SJSA1 (cell line): ENCODE measurements at regions not wholly inside any gene's neighbourhood (a gene's known extent, or its start where the extent isn't known, plus 50 kb on each side); places are given as distances from the start of the nearest gene placed in this dataset.
A peak's percentile ranks its signal among the peaks of the same experiment; 100 is the strongest.

ENCODE experiments used
- DNase-seq, 2 experiments: peaks; one replicate each; pipeline ENCODE4 v3.0.0-alpha.2; 2015 to 2020; ENCODE audit warnings: low spot score in 2 of 2, low read depth in 1 of 2
- H3K27ac ChIP-seq: fragments of 250-450 bp; sonication (Bioruptor Pico); 2 replicates; pipeline ENCODE4 v1.5.1; 2020; ENCODE audit warnings: mild to moderate bottlenecking, moderate library complexity
- H3K27me3 ChIP-seq: fragments of 250-450 bp; sonication (Bioruptor Pico); replicated peaks from 2 replicates; pipeline ENCODE4 v1.5.1; 2020; ENCODE audit warnings: mild to moderate bottlenecking, moderate library complexity
- H3K36me3 ChIP-seq: fragments of 250-450 bp; sonication (Bioruptor Pico); 2 replicates; pipeline ENCODE4 v1.5.1; 2020; ENCODE audit warnings: mild to moderate bottlenecking
- H3K4me1 ChIP-seq: fragments of 250-450 bp; sonication (Bioruptor Pico); replicated peaks from 2 replicates; pipeline ENCODE4 v1.6.1; 2021; ENCODE audit warnings: mild to moderate bottlenecking
- H3K4me3 ChIP-seq: fragments of 250-450 bp; sonication (Bioruptor Pico); 2 replicates; pipeline ENCODE4 v1.5.1; 2020; ENCODE audit warnings: mild to moderate bottlenecking
- H3K9me3 ChIP-seq: fragments of 250-450 bp; sonication (Bioruptor Pico); replicated peaks from 2 replicates; pipeline ENCODE4 v1.5.1; 2020; ENCODE audit warnings: mild to moderate bottlenecking

GRCh38 chr20:51159303-51159702 is 136.4 kb upstream of the KCNG1 start:
- no peaks in the 10 kb centered on the region for H3K4me1 ChIP-seq
- DNase-seq, result no peak
- no peak overlapping the region for H3K27ac ChIP-seq
- no peaks in the 10 kb centered on the region for H3K9me3 ChIP-seq
- H3K4me3 ChIP-seq, result no peak overlapping the region
- H3K36me3 ChIP-seq, result no peaks in the 10 kb centered on the region
- H3K27me3 ChIP-seq, result peaks cover 55% of the 10 kb centered on the region

GRCh38 chr20:51158226-51158625 is 135.3 kb upstream of the KCNG1 start:
- Histone ChIP-seq H3K4me1 (no peaks in the 10 kb centered on the region), H3K27ac (no peak overlapping the region), H3K9me3 (no peaks in the 10 kb centered on the region), H3K4me3 (no peak overlapping the region), H3K27me3 (peaks cover 54% of the 10 kb centered on the region), H3K36me3 (no peaks in the 10 kb centered on the region)
- DNase-seq, result peak in 1 of 2 experiments; percentile 28

GRCh38 chr20:51156041-51156982 is 133.4 kb upstream of the KCNG1 start:
- H3K27ac ChIP-seq, result no peak overlapping the region
- no peaks in the 10 kb centered on the region for H3K4me1 ChIP-seq
- H3K36me3 ChIP-seq, result no peaks in the 10 kb centered on the region
- H3K27me3 ChIP-seq, result peaks cover 51% of the 10 kb centered on the region
- H3K4me3 ChIP-seq, result no peak overlapping the region
- DNase-seq, result peak in 1 of 2 experiments; percentile 24
- H3K9me3 ChIP-seq, result no peaks in the 10 kb centered on the region

- no peak overlapping the region for H3K27ac ChIP-seq
- H3K4me3 ChIP-seq, result no peak overlapping the region
- no peaks in the 10 kb centered on the region for H3K36me3 ChIP-seq
- no peaks in the 10 kb centered on the region for H3K4me1 ChIP-seq
- peaks cover 56% of the 10 kb centered on the region for H3K27me3 ChIP-seq
- DNase-seq, result peak in 1 of 2 experiments; percentile 22
- H3K9me3 ChIP-seq, result no peaks in the 10 kb centered on the region
Observed at GRCh38 chr20:51154708-51155690, 132.1 kb upstream of the KCNG1 start.

- H3K36me3 ChIP-seq, result no peaks in the 10 kb centered on the region
- no peak overlapping the region for H3K27ac ChIP-seq
- no peaks in the 10 kb centered on the region for H3K9me3 ChIP-seq
- no peak overlapping the region for H3K4me3 ChIP-seq
- DNase-seq, result peak in 1 of 2 experiments; percentile 17
- H3K4me1 ChIP-seq, result no peaks in the 10 kb centered on the region
- peaks cover 54% of the 10 kb centered on the region for H3K27me3 ChIP-seq
Observed at GRCh38 chr20:51153867-51154707, 131.2 kb upstream of the KCNG1 start.

GRCh38 chr20:51148941-51149340 is 126.0 kb upstream of the KCNG1 start:
- no peaks in the 10 kb centered on the region; the same call in 1 of the 2 replicates for H3K9me3 ChIP-seq
- no peak overlapping the region for H3K4me3 ChIP-seq
- H3K36me3 ChIP-seq, result no peaks in the 10 kb centered on the region
- H3K4me1 ChIP-seq, result no peaks in the 10 kb centered on the region
- no peak for DNase-seq
- peaks cover 29% of the 10 kb centered on the region for H3K27me3 ChIP-seq
- H3K27ac ChIP-seq, result no peak overlapping the region

GRCh38 chr20:51144476-51144875 is 121.6 kb upstream of the KCNG1 start:
- Histone ChIP-seq H3K4me1 (no peaks in the 10 kb centered on the region), H3K4me3 (no peak overlapping the region), H3K27ac (no peak overlapping the region), H3K27me3 (peaks cover 26% of the 10 kb centered on the region; the same call in 1 of the 2 replicates), H3K36me3 (no peaks in the 10 kb centered on the region), H3K9me3 (no peaks in the 10 kb centered on the region; the same call in 1 of the 2 replicates)
- no peak for DNase-seq

- no peaks in the 10 kb centered on the region; the same call in 1 of the 2 replicates for H3K9me3 ChIP-seq
- no peaks in the 10 kb centered on the region for H3K36me3 ChIP-seq
- H3K4me1 ChIP-seq, result no peaks in the 10 kb centered on the region
- no peak overlapping the region for H3K27ac ChIP-seq
- no peak overlapping the region for H3K4me3 ChIP-seq
- DNase-seq, result no peak
- H3K27me3 ChIP-seq, result peaks cover 20% of the 10 kb centered on the region; the same call in 1 of the 2 replicates
Observed at GRCh38 chr20:51143652-51144051, 120.7 kb upstream of the KCNG1 start.

GRCh38 chr20:51142448-51142847 is 119.5 kb upstream of the KCNG1 start:
- no peak for DNase-seq
- Histone ChIP-seq H3K36me3 (no peaks in the 10 kb centered on the region), H3K27ac (no peak overlapping the region), H3K4me3 (no peak overlapping the region), H3K9me3 (no peaks in the 10 kb centered on the region; the same call in 1 of the 2 replicates), H3K4me1 (no peaks in the 10 kb centered on the region), H3K27me3 (peaks cover 20% of the 10 kb centered on the region; the same call in 1 of the 2 replicates)

- Histone ChIP-seq H3K4me3 (no peak overlapping the region), H3K36me3 (no peaks in the 10 kb centered on the region), H3K27me3 (peaks cover 20% of the 10 kb centered on the region; the same call in 1 of the 2 replicates), H3K27ac (no peak overlapping the region), H3K4me1 (no peaks in the 10 kb centered on the region), H3K9me3 (no peaks in the 10 kb centered on the region; the same call in 1 of the 2 replicates)
- DNase-seq, result no peak
Observed at GRCh38 chr20:51140671-51141070, 117.8 kb upstream of the KCNG1 start.

GRCh38 chr20:51139891-51140290 is 117.0 kb upstream of the KCNG1 start:
- no peaks in the 10 kb centered on the region for H3K36me3 ChIP-seq
- H3K4me3 ChIP-seq, result no peak overlapping the region
- H3K27ac ChIP-seq, result no peak overlapping the region
- no peaks in the 10 kb centered on the region; the same call in 1 of the 2 replicates for H3K9me3 ChIP-seq
- no peak for DNase-seq
- peaks cover 20% of the 10 kb centered on the region; the same call in 1 of the 2 replicates for H3K27me3 ChIP-seq
- no peaks in the 10 kb centered on the region for H3K4me1 ChIP-seq

- no peak overlapping the region for H3K4me3 ChIP-seq
- H3K9me3 ChIP-seq, result no peaks in the 10 kb centered on the region
- DNase-seq, result no peak
- H3K4me1 ChIP-seq, result no peaks in the 10 kb centered on the region
- H3K36me3 ChIP-seq, result no peaks in the 10 kb centered on the region
- H3K27ac ChIP-seq, result no peak overlapping the region
- H3K27me3 ChIP-seq, result peaks cover 16% of the 10 kb centered on the region; the same call in 1 of the 2 replicates
Observed at GRCh38 chr20:51138576-51138975, 115.7 kb upstream of the KCNG1 start.

GRCh38 chr20:51137461-51137860 is 114.6 kb upstream of the KCNG1 start:
- no peaks in the 10 kb centered on the region for H3K36me3 ChIP-seq
- no peaks in the 10 kb centered on the region for H3K9me3 ChIP-seq
- no peak overlapping the region for H3K4me3 ChIP-seq
- DNase-seq, result no peak
- H3K4me1 ChIP-seq, result no peaks in the 10 kb centered on the region
- H3K27ac ChIP-seq, result no peak overlapping the region
- peaks cover 10% of the 10 kb centered on the region; the same call in 1 of the 2 replicates for H3K27me3 ChIP-seq
